PC-9 (cell line): ENCODE measurements at regions not wholly inside any gene's neighbourhood (a gene's known extent, or its start where the extent isn't known, plus 50 kb on each side); places are given as distances from the start of the nearest gene placed in this dataset.

Source experiments
- CTCF ChIP-seq: fragments of 200-600 bp; sonication (generic); conservative IDR thresholded peaks from 2 replicates; pipeline ENCODE4 v1.6.1; 2017; ENCODE audit warnings: mixed run types, antibody characterized with exemption, mild to moderate bottlenecking, moderate library complexity
- EZH2 ChIP-seq: fragments of 200-600 bp; sonication (generic); IDR thresholded peaks from 2 replicates; pipeline ENCODE4 v1.8.0; 2017; ENCODE audit warnings: antibody characterized with exemption, low read depth

- TF ChIP-seq CTCF, result no peak
- TF ChIP-seq EZH2, result no peak
These were observed 471.7 kb upstream of the ADGRL2 start for GRCh38 chr1:81329041-81329440.
